GM21447 (cell line): ENCODE measurements at regions not wholly inside any gene's neighbourhood (a gene's known extent, or its start where the extent isn't known, plus 50 kb on each side); places are given as distances from the start of the nearest gene placed in this dataset.

Experiments used
- ATAC-seq: cut with Tn5 transposase; IDR thresholded peaks from one replicate; pipeline ENCODE4 v1.9.1; 2021; ENCODE audit not compliant: unreplicated experiment

DNA sequence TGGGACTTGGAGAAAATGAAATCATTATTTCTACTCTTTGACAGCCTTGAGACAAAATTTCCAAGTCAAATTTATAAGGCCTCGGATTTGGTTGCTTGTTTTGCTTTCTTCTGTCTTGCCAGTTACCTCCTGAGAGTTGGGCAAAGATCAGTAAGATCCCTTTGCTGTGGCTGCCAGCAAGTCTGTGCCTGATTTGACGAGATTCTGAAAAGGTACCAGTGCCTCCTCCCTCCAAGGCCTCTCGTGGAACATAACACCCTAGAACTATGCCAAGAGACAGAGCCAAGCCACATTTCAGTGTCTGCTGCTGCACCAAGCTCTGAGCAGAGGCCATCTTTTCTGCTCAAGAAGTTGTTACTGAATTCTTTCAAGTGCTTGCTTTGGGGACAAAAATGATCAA lies 61.0 kb downstream of the GTPBP8 start:
- ATAC-seq: no peak

DNA sequence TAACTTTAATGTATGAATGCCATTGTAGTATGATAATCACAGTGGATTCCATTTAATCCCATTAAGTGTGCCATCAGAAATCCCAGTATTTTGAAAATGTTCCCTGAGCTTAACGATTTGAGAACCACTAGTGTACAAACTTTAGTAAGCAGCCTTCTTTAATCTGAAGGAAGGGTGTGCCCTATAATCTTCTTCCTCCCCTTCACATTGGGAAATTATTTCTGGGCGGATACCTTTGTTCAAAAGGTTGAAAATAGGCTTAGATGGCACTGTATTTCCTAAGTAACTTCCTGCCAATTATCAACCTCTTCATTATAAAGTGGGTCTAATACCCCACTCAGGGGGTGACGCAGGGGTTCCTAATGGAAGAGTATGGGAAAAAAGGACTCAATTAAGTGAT lies 62.4 kb downstream of the GTPBP8 start:
- no peak for ATAC-seq

DNA sequence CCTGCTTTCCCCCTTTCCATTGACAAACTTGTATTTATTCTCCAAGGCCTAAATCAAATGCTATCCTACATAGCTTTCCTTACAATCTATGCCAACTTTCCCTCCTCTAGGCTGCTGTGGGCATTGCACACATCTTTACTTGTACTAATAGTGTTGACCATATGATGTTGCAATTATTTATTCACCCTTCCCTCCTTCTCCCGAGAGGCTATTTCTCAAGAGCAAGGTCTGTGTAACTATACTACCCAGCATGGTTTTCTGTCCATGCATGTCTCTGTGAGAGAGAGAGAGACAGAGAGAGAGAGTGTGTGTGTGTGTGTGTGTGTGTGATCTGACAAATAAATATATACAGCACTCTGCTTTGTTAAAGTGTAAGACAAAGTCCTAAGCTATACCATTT lies 63.8 kb downstream of the GTPBP8 start:
- ATAC-seq: no peak

DNA sequence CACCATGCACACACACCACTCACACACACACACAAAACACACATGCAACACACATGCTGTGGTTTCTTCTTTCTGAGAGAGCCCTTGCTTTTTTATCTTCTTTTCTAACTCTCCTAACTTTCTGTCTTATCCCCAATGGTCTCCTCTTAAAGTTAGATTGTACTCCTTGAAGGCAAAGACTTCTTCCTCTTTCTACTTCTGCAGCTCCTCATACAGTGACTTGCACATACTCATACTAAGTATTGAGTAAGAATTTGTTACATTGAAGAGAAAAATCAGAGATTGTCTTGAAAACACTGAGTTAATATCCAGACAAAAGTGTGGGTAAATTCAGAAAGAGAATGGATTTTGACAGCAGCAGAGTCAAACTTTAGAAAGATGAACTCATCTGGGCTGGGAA lies 64.4 kb downstream of the GTPBP8 start:
- no peak for ATAC-seq

DNA sequence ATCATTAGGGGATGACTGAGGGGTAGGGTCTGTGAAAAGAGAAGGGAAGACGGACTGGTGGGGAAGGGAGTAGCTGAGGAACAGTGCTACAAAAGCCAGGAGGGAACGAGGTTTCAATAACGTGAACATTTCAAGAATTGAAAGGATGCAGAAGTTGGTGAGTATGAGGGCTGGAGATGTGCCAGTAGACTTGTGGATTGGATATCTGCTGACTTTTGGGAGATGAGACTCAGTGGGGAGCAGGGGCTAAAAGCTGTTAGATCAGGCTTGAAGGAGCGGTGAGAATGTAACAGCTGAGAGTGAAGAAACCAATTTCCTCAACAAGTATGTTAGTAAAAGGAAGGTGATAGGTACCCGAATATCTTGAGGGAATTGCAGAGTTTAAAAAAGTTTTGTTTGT lies 65.2 kb downstream of the GTPBP8 start:
- no peak for ATAC-seq

DNA sequence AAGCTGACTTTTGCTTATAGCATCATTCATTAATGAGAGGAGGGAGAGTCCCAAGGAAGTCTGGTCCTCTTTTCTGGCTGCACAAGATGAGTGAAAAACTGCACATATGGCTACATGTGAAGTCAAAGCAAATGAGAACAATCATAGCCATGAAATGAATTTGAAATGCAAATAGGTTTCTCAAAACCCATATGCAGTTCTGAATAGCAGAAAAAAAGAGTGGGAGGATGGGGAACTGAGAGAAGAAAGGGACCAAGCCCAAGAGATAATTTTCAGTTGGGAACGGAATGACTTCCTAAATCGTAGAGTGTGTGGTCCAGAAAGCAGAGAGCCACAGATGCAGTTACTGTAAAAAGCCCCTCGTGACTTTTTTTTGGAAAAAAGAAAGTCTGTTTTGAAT lies 66.3 kb downstream of the GTPBP8 start:
- ATAC-seq: peak; percentile 92

DNA sequence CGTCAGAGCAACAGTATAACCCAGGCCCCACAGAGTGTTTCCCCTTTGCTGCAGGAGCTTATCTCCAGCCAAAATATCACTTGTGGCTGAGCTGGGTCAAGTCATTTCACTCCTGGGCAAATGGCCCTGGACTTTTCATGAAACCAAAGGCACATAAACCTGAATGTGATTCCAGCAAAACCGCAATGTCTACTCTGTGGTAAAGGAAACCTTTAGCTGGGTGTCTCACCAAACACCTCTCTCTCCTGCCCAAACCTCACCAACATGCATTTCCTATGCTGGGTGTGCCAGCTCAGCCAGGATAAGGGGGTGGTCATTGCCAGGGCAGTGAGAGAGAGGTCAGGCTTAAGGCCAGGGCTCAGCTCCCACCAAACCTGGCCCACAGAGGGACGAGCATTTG lies 67.4 kb downstream of the GTPBP8 start:
- ATAC-seq: no peak

DNA sequence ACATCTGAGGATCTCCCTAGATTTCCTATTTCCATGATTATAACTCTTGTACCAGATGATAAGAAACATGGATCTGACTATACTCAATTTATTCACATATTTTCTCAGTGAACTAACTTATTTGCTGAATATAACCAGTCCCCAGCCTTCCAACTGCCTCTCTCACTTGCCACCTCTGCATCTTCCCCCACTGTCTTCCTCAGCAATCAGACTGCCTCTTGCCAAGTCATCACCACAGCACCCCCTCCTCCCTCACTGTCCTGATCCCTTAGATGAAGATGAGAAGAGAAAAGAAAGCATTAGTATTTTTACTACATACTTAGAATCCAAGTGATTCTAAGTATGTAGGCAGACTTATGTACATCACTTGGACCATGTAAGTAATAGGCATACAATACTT lies 71.9 kb downstream of the GTPBP8 start:
- no peak for ATAC-seq

DNA sequence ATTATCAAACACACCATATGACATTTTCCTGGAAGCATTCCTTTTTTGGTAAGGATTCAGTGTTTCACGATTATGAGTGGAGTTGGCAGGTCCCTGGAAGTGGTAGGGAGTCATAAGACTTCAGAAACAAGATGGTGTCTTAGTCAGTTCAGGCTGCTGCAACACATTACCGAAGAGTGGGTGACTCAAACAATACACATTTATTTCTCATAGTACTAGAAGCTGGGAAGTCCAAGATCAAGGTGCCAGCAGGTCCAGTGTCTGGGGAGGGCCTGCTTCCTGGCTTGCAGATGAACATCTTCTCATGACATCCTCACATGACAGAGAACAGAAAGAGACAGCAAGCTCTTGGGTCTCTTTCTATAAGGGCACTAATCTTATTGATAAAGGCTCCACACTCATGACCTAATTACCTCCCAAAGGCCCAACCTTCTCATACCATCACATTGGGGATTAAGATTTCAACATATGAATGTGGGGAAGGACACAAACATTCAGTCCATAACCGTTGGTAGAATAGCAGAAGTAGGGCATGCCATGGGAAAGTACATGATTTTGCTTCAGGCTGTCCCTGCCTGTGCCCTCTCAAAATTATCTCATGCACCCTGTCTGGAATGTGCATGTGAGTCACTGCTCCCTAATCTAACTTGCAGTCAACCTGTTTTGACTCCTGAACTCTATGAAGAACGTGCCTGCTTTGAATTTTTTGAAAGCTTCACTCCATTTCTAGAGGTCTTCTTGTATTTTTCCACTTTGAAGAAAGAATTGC lies 72.5 kb downstream of the GTPBP8 start:
- no peak for ATAC-seq

DNA sequence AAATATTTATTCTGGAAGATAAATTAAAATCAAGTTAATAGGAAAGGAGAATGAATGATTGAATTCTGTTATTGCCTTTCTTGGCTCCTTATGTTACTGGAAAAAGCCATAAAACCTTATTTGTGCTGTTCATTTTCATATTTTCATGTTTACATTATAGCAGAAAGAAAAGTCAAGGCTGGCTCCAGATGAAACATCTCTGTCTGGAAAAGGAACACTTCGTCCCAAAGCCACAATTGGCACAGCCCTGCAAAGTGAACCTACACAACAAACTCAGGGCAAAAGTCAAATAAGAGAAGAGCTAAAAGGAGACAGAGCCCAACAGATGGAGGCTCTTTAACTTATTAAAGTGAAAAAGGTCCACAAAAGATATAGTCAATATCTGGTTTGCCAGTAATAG lies 73.4 kb downstream of the GTPBP8 start:
- no peak for ATAC-seq

DNA sequence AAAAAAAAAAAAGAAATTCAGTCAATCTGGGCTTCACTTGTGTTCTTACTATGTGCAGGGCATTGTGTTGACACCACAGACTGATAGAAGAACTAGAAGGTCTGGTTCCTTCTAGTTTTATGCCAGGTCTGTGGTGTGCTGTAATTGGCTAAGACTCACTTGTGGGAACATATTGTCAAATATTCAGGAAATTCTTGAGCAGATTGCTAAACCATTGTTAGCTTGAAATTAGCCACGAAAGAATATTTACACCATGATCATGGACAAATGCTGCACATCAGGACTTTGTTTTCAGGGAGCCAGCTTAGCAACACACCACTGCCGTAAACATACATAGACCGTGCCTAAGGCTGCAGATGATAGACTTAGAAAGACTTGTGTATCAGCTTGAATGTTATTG lies 74.6 kb downstream of the GTPBP8 start:
- ATAC-seq: no peak

DNA sequence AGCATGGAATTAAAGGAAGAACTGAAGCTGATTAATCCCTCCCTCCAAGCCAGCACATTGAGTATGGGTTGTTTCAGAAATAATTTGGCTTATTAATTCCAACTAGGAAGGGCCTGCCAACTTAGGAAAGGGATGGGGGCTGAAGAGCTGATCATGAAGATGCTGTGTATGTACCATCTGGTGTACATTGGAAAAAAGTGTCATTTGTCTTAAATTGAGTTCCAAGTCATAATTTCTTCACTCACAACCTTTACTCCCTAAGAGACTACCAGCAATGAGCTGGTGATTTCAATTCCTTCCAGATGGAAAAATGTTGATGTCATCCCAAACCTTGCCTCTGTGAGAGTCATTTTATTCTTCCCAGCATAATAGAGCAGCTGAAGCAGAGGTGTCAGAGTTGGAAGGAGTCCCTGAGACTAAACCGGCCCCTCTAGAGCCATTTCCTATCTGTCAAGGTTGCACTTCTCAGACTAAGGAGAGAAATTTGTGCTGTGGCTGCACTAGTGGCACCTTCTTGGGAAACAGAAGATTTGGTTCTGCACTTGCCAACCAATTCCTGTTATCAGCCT lies 79.4 kb downstream of the GTPBP8 start:
- ATAC-seq: peak; percentile 9

DNA sequence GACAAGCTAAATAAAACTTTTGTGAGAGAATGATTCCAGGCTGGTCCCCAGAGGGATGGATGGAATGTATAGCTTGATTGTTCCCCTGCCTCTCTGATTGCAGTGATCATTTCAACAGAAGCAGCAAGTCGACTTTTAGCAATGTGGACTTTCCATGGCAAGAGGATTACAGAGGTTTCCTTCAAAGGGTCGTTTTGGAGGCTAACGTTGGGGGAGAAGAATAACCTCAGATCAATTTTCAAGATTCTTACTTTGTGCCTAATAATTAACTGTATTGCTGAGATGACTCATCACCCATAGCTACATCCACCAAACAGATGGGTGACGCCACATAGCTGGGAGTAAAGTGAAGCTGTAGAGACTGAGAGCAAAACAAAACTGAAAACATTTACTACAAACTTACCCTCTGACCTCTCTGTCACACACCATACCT lies 79.9 kb downstream of the GTPBP8 start:
- ATAC-seq: peak; percentile 98

DNA sequence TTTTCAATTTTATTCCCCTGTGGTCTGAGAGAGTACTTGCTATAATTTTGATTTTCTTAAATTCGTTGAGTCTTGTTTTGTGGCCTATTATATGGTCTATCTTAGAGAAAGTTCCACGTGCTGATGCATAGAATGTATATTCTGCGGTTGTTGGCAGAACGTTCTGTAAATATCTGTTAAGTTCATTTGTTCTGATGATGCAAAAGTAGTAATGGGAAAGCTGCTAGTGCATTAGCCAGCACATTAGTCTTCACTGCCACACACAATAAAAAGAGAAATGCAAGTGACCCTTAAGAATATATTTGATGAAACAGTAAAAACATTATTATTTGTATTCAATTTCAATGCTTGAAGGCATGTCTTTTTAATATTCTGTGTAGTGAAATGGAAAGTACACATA lies 84.8 kb downstream of the GTPBP8 start:
- no peak for ATAC-seq

DNA sequence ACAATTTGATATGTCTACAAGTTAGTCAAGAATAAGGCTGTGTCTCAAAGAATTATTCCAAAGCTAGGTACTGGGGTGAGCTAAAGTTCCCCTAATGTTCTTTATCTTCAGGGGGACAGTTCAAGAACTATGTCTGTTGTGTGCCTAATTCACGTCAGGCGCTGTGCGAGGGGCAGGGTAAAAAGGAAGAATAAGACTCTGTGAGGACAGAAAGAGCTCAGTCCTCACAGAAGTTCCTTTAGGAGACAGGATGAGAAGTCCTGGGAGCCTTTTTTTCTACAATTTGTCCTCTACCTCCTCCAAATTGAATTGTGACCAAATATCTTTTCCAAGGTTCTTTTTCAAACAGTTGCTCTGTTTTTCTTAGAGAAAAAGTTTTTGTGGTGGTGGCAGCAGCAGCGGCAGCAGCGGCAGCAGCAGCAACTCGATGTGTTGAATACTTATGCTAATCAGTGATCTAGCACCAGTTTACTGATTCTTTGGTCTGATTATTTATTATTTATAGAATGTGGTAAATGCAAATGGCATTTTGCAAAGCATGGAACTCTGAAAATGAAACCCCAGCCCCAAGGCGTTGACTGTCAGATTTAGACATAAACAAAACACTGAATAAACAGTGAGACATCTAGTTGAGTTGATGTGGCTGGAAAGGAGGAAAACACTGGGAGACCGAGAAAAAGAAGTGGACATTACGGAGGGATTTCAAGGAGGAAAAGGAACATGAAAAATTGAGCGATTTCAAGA lies 88.6 kb downstream of the GTPBP8 start:
- peak; percentile 89 for ATAC-seq

DNA sequence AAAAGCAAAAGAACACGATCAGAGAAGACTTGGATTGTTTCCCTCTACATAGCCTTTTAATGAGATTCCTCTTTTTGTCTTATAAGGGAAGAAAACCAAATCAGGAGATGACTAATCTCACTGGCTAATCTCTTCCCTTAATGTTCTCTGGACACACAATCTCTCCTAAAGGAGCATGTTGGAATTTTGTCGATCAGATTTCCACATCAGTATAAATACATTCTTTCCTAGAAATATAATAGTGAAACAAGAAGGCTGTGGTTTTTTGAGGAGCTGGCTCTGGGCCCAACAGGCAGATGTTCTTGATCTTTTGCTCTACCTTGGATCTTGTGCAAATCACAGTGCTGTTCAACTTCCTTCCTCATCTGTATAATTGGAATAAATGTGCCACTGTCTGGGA lies 94.0 kb downstream of the GTPBP8 start:
- ATAC-seq: no peak

DNA sequence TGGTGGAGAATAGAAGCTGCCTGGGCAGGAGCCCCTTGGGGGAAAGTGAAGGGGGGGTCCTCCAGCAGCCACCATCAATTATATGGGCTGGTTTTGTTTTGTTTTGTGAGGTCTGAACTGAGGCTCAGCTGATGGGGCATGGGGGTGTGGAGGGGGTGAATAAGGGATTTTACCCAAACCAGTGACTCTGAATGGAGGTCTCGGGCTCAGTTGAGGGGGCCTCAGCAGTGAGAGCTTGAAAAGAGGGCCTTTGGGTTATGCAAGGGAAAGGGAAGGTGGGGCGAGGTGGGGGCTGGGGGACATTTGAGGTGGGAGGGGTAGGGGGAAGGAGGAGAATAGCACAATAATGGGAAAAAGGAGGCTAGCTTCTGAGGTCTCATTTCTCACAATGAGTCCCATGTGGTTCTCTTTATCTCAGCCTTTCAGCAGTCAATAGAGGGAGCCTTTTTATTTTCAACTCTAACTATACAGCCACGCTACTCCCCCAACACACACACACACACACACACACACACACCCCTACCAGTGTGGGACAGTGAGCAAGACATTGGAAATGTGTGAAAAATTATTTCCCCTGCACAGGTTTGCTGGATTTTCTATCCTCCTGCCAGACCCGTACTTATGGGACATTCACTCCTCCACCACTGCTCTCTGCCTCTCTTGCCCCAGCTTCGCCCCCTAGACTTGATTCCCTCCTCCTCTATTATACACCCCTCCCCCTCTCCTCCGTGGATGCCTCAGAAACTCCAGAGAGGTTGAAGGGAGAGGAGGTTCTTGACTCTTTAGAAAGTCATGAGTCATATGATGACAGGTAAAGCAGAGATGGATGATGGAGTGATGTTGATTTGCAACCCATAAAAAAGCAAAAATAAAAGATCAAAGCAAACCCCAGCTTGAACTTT lies 96.0 kb downstream of the GTPBP8 start:
- no peak for ATAC-seq

DNA sequence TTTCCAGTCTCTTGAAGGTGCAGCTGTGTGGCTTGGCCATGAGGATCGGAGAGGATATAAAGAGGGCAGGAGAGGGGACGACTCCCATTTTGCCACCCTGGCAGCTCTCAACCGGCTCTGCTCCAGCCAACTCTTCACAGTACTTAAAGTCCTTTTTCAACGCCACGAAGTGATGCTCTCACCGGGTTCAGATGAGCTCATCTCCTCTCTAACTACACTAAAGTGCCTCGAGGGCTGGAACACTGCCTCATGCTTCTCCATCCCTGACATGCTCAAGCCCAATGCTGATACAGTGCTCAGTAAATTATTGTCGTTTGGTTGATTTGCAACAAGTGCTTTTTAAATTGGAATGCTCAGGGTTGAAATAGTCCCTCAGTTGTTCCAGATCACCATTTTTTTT lies 97.8 kb downstream of the GTPBP8 start:
- no peak for ATAC-seq

DNA sequence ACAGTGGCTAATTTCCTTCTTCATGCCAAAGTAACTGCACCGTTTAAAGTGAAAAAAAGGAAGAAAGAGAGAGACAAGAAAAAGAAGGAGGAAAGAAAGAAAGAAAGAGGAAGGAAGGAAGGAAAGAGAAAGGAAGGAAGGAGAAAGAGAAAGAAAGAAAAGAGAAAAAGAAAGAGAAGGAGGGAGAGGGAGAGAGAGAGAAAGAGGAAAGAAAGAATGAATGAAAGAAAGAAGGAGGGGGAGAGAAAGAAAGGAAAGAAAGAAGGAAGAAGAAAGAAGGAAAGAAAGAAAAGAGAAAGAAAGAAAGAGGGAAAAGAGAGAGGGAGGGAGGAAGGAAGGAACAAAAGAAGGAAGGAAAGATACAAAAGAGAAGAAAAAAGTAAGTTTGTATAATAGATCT lies 100.6 kb downstream of the GTPBP8 start:
- no peak for ATAC-seq

DNA sequence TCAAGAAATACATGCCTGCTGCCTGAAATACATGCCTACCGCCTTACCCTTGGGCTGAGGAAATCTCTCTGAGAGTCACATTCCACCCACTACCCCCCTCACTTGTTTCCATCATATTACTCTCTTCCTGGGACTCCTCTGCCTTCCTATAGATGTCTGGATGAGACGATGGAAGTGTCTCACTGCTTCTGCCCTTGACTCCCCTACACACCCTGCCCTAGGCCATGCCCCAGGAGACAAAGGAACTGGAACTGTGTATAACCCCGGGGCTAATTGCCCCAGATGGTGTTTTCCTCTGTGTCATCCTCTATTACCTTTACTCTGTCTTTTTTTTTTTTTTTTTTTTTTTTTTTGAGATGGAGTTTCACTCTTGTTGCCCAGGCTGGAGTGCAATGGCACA lies 102.0 kb downstream of the GTPBP8 start:
- no peak for ATAC-seq
